PC-9 (cell line): ENCODE measurements at regions not wholly inside any gene's neighbourhood (a gene's known extent, or its start where the extent isn't known, plus 50 kb on each side); places are given as distances from the start of the nearest gene placed in this dataset.

Source experiments
- BruUV-seq: library from RNA; stranded (reverse); fragments of 400-500 nt; replicated peaks from 2 replicates; lab custom pipeline; 2021; lab: Mats Ljungman, UMichigan
- CTCF ChIA-PET: fragments of 300-600 bp; sonication (Branson Sonifier 250); formaldehyde crosslinking; loops from one replicate; lab custom pipeline; 2022; ENCODE audit warnings: antibody characterized with exemption; lab: Charles Lee
- POLR2A ChIA-PET: fragments of 300-600 bp; sonication (Branson Sonifier 250); formaldehyde crosslinking; loops from one replicate; lab custom pipeline; 2022; ENCODE audit warnings: antibody characterized with exemption; ENCODE audit not compliant: unreplicated experiment; lab: Charles Lee
- DNase-seq, 2 experiments: peaks; one replicate each; pipeline versions ENCODE4 v3.0.0 to v3.0.0-alpha.2; 2015 to 2022; ENCODE audit warnings: mixed read lengths in 1 of 2
- H2AFZ ChIP-seq: fragments of 200-600 bp; sonication (generic); 2 replicates; pipeline ENCODE4 v1.8.1; 2017; ENCODE audit warnings: antibody characterized with exemption
- H3F3A ChIP-seq: fragments of 200-600 bp; sonication (generic); 2 replicates; pipeline ENCODE4 v1.8.1; 2017; ENCODE audit warnings: antibody characterized with exemption, mild to moderate bottlenecking, low read depth; ENCODE audit not compliant: insufficient read depth
- H3K27ac ChIP-seq: fragments of 200-600 bp; sonication (generic); 2 replicates; pipeline ENCODE4 v1.6.1; 2016; ENCODE audit warnings: mixed run types
- H3K27me3 ChIP-seq: fragments of 200-600 bp; sonication (generic); 2 replicates; pipeline ENCODE4 v1.6.1; 2016; ENCODE audit warnings: low read depth, mixed run types; ENCODE audit not compliant: insufficient read depth
- H3K36me3 ChIP-seq: fragments of 200-600 bp; sonication (generic); 2 replicates; pipeline ENCODE4 v1.6.1; 2016; ENCODE audit warnings: low read depth, mixed run types
- H3K4me1 ChIP-seq: fragments of 200-600 bp; sonication (generic); replicated peaks from 2 replicates; pipeline ENCODE4 v1.6.1; 2016; ENCODE audit warnings: mixed run types; ENCODE audit not compliant: insufficient read depth
- H3K4me2 ChIP-seq: fragments of 200-600 bp; sonication (generic); 2 replicates; pipeline ENCODE4 v1.6.1; 2017; ENCODE audit warnings: mixed run types
- H3K4me3 ChIP-seq: fragments of 200-600 bp; sonication (generic); 2 replicates; pipeline ENCODE4 v1.6.1; 2016; ENCODE audit warnings: mixed run types
- H3K79me2 ChIP-seq: fragments of 200-600 bp; sonication (generic); 2 replicates; pipeline ENCODE4 v1.6.1; 2017; ENCODE audit warnings: low read depth, mixed run types
- H3K9me2 ChIP-seq: fragments of 200-600 bp; sonication (generic); 2 replicates; pipeline ENCODE4 v1.8.1; 2017; ENCODE audit warnings: mild to moderate bottlenecking; ENCODE audit not compliant: insufficient read depth
- H3K9me3 ChIP-seq: fragments of 200-600 bp; sonication (generic); 2 replicates; pipeline ENCODE4 v1.8.1; 2016; ENCODE audit warnings: low read depth; ENCODE audit not compliant: insufficient read depth
- H4K20me1 ChIP-seq: fragments of 200-600 bp; sonication (generic); 2 replicates; pipeline ENCODE4 v1.8.1; 2017; ENCODE audit not compliant: insufficient read depth
- CTCF ChIP-seq: fragments of 200-600 bp; sonication (generic); conservative IDR thresholded peaks from 2 replicates; pipeline ENCODE4 v1.6.1; 2017; ENCODE audit warnings: mixed run types, antibody characterized with exemption, mild to moderate bottlenecking, moderate library complexity
- EZH2 ChIP-seq: fragments of 200-600 bp; sonication (generic); IDR thresholded peaks from 2 replicates; pipeline ENCODE4 v1.8.0; 2017; ENCODE audit warnings: antibody characterized with exemption, low read depth
- intact Hi-C: fragments of 100-400 bp; cut with micrococcal nuclease; formaldehyde crosslinking; loops from one replicate; pipeline ENCODE4 v1.10.0; 2022; ENCODE audit not compliant: unreplicated experiment

GRCh38 chr18:72181241-72181764, 362.8 kb downstream of the CBLN2 start:
- H3K9me2 ChIP-seq: no peaks in the 10 kb centered on the region
- POLR2A ChIA-PET: no interaction called here
- no peaks in the 10 kb centered on the region for H4K20me1 ChIP-seq
- H3K4me1 ChIP-seq: no peaks in the 10 kb centered on the region
- H2AFZ ChIP-seq: no peak overlapping the region
- no peaks in the 10 kb centered on the region for H3K36me3 ChIP-seq
- H3K27me3 ChIP-seq: no peaks in the 10 kb centered on the region
- CTCF ChIA-PET: no interaction called here
- no peak for DNase-seq
- no peak overlapping the region for H3K27ac ChIP-seq
- no peak overlapping the region for H3K4me2 ChIP-seq
- H3K4me3 ChIP-seq: no peak overlapping the region
- H3F3A ChIP-seq: no peaks in the 10 kb centered on the region
- no peaks in the 10 kb centered on the region; the same call in 1 of the 2 replicates for H3K9me3 ChIP-seq
- no peaks in the 10 kb centered on the region for H3K79me2 ChIP-seq
- intact Hi-C loops: no loop called here
- TF ChIP-seq CTCF (no peak), EZH2 (no peak)
- no TSS peak for BruUV-seq

- intact Hi-C loops: no loop called here
- Histone ChIP-seq H3F3A (no peaks in the 10 kb centered on the region), H3K4me3 (no peak overlapping the region), H4K20me1 (no peaks in the 10 kb centered on the region), H3K36me3 (no peaks in the 10 kb centered on the region), H2AFZ (no peak overlapping the region), H3K4me1 (no peaks in the 10 kb centered on the region), H3K9me3 (no peaks in the 10 kb centered on the region; the same call in 1 of the 2 replicates), H3K27me3 (no peaks in the 10 kb centered on the region), H3K4me2 (no peak overlapping the region), H3K9me2 (no peaks in the 10 kb centered on the region), H3K79me2 (no peaks in the 10 kb centered on the region), H3K27ac (no peak overlapping the region)
- no TSS peak for BruUV-seq
- CTCF ChIA-PET: no interaction called here
- no peak for DNase-seq
- TF ChIP-seq CTCF (no peak), EZH2 (no peak)
- POLR2A ChIA-PET: no interaction called here
Measured at GRCh38 chr18:72180689-72181088, 363.5 kb downstream of the CBLN2 start.

GRCh38 chr18:72174972-72175649, 369.0 kb downstream of the CBLN2 start:
- CTCF ChIA-PET: no interaction called here
- Histone ChIP-seq H2AFZ (no peak overlapping the region), H3K9me2 (no peaks in the 10 kb centered on the region), H3K79me2 (no peaks in the 10 kb centered on the region), H3K27me3 (no peaks in the 10 kb centered on the region), H3F3A (no peaks in the 10 kb centered on the region), H3K36me3 (no peaks in the 10 kb centered on the region), H3K4me3 (no peak overlapping the region), H3K27ac (no peak overlapping the region), H3K4me1 (no peaks in the 10 kb centered on the region), H3K9me3 (no peaks in the 10 kb centered on the region; the same call in 1 of the 2 replicates), H3K4me2 (no peak overlapping the region), H4K20me1 (no peaks in the 10 kb centered on the region)
- TF ChIP-seq CTCF (no peak), EZH2 (no peak)
- POLR2A ChIA-PET: no interaction called here
- BruUV-seq: no TSS peak
- intact Hi-C loops: no loop called here
- DNase-seq: no peak
